ENCODE measurements at regions not wholly inside any gene's neighbourhood (a gene's known extent, or its start where the extent isn't known, plus 50 kb on each side); places are given as distances from the start of the nearest gene placed in this dataset.

DNA sequence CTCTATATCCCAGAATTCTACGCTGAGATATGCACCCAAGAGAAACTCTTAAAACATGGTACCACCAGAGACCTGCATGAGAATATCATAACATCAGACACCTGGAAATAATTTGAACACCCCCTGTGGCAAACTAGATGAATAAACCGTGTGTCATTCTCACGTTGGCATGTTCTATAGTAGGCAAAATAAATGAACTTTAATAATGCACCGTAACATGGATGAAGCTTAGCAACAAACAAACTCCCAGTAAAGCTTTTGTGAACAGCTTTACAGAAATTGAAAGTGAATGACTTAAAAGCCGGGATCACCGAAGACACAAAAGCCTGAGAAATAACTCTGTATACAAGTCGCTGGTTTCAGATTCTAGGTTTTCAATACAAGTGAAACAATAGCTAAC, 1166.8 kb upstream of the CITED2 start:
- no peaks in the 10 kb centered on the region for H3K36me3 ChIP-seq (ENCODE audit: control insufficient read depth, insufficient read depth, low read length)
- H3K4me1 Mint-ChIP-seq (ENCODE audit: low read depth, unreplicated experiment) = peaks cover 18% of the 10 kb centered on the region
- POLR2A ChIA-PET = no interaction called here
- DNase-seq = no peak
- no peaks in the 10 kb centered on the region for H3K27me3 Mint-ChIP-seq (ENCODE audit: insufficient read depth, unreplicated experiment)
- intact Hi-C loops (cut with micrococcal nuclease; ENCODE audit: unreplicated experiment) = no loop called here
- H3K9me3 Mint-ChIP-seq (ENCODE audit: unreplicated experiment) = no peaks in the 10 kb centered on the region
- H3K36me3 Mint-ChIP-seq (ENCODE audit: insufficient read depth, unreplicated experiment) = no peaks in the 10 kb centered on the region
- no peaks in the 10 kb centered on the region for H3K27me3 ChIP-seq (replicated peaks; ENCODE audit: control insufficient read depth, insufficient read depth, low read length)
- no peaks in the 10 kb centered on the region for H3K9me3 ChIP-seq
- H3K27ac Mint-ChIP-seq (ENCODE audit: unreplicated experiment) = no peak overlapping the region
- BruUV-seq (replicated peaks) = no TSS peak
- CTCF ChIA-PET = no interaction called here
- no peak for TF ChIP-seq CTCF (IDR thresholded peaks at IDR 0.05; ENCODE audit: insufficient read depth in 1 of 2, low read depth in 1 of 2, low read length in 1 of 2, severe bottlenecking in 1 of 2, unreplicated experiment in 1 of 2)
- H3K4me3 ChIP-seq (ENCODE audit: low read depth, low read length) = no peak overlapping the region
- peaks cover 14% of the 10 kb centered on the region for H3K4me1 ChIP-seq
- H3K4me3 Mint-ChIP-seq (ENCODE audit: unreplicated experiment) = no peak overlapping the region

- Mint-ChIP-seq H3K27ac (ENCODE audit: unreplicated experiment) (no peak overlapping the region), H3K9me3 (ENCODE audit: unreplicated experiment) (no peaks in the 10 kb centered on the region), H3K36me3 (ENCODE audit: insufficient read depth, unreplicated experiment) (no peaks in the 10 kb centered on the region), H3K4me1 (ENCODE audit: low read depth, unreplicated experiment) (peaks cover 18% of the 10 kb centered on the region), H3K4me3 (ENCODE audit: unreplicated experiment) (no peak overlapping the region), H3K27me3 (ENCODE audit: insufficient read depth, unreplicated experiment) (no peaks in the 10 kb centered on the region)
- Histone ChIP-seq H3K27me3 (replicated peaks; ENCODE audit: control insufficient read depth, insufficient read depth, low read length) (no peaks in the 10 kb centered on the region), H3K36me3 (ENCODE audit: control insufficient read depth, insufficient read depth, low read length) (no peaks in the 10 kb centered on the region), H3K9me3 (no peaks in the 10 kb centered on the region), H3K4me1 (peaks cover 14% of the 10 kb centered on the region), H3K4me3 (ENCODE audit: low read depth, low read length) (no peak overlapping the region)
- BruUV-seq (replicated peaks) = no TSS peak
- POLR2A ChIA-PET = no interaction called here
- TF ChIP-seq CTCF (IDR thresholded peaks at IDR 0.05; ENCODE audit: insufficient read depth in 1 of 2, low read depth in 1 of 2, low read length in 1 of 2, severe bottlenecking in 1 of 2, unreplicated experiment in 1 of 2) = no peak
- no peak for DNase-seq
- intact Hi-C loops (cut with micrococcal nuclease; ENCODE audit: unreplicated experiment) = no loop called here
- CTCF ChIA-PET = no interaction called here
These were observed 1166.3 kb upstream of the CITED2 start for GRCh38 chr6:140540743-140541142.

- DNase-seq = no peak
- Histone ChIP-seq H3K36me3 (ENCODE audit: control insufficient read depth, insufficient read depth, low read length) (no peaks in the 10 kb centered on the region), H3K27me3 (replicated peaks; ENCODE audit: control insufficient read depth, insufficient read depth, low read length) (no peaks in the 10 kb centered on the region), H3K4me1 (peaks cover 14% of the 10 kb centered on the region), H3K4me3 (ENCODE audit: low read depth, low read length) (no peak overlapping the region), H3K9me3 (no peaks in the 10 kb centered on the region)
- H3K36me3 Mint-ChIP-seq (ENCODE audit: insufficient read depth, unreplicated experiment) = no peaks in the 10 kb centered on the region
- no peaks in the 10 kb centered on the region for H3K9me3 Mint-ChIP-seq (ENCODE audit: unreplicated experiment)
- no peak overlapping the region for H3K27ac Mint-ChIP-seq (ENCODE audit: unreplicated experiment)
- intact Hi-C loops (cut with micrococcal nuclease; ENCODE audit: unreplicated experiment) = no loop called here
- no peaks in the 10 kb centered on the region for H3K27me3 Mint-ChIP-seq (ENCODE audit: insufficient read depth, unreplicated experiment)
- H3K4me1 Mint-ChIP-seq (ENCODE audit: low read depth, unreplicated experiment) = peaks cover 18% of the 10 kb centered on the region
- no peak overlapping the region for H3K4me3 Mint-ChIP-seq (ENCODE audit: unreplicated experiment)
- TF ChIP-seq CTCF (IDR thresholded peaks at IDR 0.05; ENCODE audit: insufficient read depth in 1 of 2, low read depth in 1 of 2, low read length in 1 of 2, severe bottlenecking in 1 of 2, unreplicated experiment in 1 of 2) = no peak
- ChIA-PET POLR2A (no interaction called here), CTCF (no interaction called here)
- no TSS peak for BruUV-seq (replicated peaks)
These were observed 1164.5 kb upstream of the CITED2 start for GRCh38 chr6:140538926-140539325.
